ENCODE measurements at regions not wholly inside any gene's neighbourhood (a gene's known extent, or its start where the extent isn't known, plus 50 kb on each side); places are given as distances from the start of the nearest gene placed in this dataset.
"Not testable (repeated sequence)": the region's sequence is repeated elsewhere in the genome, so short reads cannot be mapped to it uniquely, and the experiment has no call there.

DNA sequence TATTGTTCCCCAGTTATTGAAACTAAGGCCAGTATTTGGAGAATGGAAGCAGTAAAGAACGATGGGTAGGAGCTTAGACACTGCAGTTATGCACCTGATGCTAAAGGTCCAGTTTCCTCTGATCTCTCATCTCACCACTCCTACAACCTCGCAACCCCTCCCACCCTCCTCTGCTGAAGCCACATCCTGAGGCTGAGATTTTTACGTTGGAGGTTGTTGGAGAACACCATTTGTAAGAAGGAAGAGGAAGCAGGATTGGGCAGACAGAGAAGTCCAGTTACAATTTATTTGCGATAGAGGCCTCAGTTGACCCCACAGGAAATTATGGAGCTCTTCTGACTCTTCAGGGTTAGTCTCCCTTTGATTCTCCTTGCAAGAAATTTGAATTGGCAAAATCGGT lies 54.3 kb upstream of the NDUFV2 start:
- TF ChIP-seq, protein P1, sequence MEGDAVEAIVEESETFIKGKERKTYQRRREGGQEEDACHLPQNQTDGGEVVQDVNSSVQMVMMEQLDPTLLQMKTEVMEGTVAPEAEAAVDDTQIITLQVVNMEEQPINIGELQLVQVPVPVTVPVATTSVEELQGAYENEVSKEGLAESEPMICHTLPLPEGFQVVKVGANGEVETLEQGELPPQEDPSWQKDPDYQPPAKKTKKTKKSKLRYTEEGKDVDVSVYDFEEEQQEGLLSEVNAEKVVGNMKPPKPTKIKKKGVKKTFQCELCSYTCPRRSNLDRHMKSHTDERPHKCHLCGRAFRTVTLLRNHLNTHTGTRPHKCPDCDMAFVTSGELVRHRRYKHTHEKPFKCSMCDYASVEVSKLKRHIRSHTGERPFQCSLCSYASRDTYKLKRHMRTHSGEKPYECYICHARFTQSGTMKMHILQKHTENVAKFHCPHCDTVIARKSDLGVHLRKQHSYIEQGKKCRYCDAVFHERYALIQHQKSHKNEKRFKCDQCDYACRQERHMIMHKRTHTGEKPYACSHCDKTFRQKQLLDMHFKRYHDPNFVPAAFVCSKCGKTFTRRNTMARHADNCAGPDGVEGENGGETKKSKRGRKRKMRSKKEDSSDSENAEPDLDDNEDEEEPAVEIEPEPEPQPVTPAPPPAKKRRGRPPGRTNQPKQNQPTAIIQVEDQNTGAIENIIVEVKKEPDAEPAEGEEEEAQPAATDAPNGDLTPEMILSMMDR (IDR thresholded peaks at IDR 0.05) = no peak
- no peak for TF ChIP-seq POLR2A (IDR thresholded peaks at IDR 0.05)
- Histone ChIP-seq H3K27me3 (no peaks in the 10 kb centered on the region), H3K9me3 (no peaks in the 10 kb centered on the region), H3K4me1 (no peaks in the 10 kb centered on the region), H3K27ac (no peak overlapping the region), H3K36me3 (no peaks in the 10 kb centered on the region), H3K4me3 (no peak overlapping the region)
- WGBS (ENCODE audit: insufficient coverage, low coverage, low lambda C conversion rate, missing lambda C conversion rate) = 69% methylated on average over 4 of the region's 5 CpGs
- intact Hi-C loops (cut with DNase I) = no loop called here
- no peak for ATAC-seq
- DNase-seq = no peak

DNA sequence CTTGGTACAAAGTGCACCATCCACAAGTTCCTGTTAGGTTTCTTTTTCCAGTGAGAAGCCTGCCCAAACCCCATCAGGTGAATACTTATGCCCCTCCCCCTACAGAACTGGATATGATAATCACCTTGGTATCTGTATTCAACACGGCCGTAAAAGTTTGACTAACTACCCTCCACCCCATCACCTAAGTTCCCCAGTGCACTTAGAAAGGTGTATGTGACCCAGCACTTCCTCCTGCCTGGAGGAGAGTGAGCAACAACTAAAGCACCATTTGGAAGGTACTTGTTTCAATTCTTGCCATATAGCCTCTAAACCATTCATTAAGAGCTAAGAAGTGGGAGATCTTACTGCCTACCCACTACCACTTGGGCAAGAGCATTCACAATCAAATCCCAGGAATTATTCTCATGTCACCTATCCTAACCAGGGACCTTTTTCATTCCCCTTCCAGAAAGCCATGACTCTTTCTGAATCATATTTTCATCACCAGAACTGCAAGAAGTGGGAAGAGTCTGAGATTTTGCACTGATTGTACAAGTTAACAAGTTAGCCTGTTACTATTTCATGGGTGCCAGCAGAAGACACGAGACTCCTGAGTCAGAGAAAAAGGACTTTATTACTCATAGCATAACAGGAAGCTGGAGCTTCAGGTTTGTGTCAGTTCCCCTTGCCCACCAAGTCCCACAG lies 53.5 kb upstream of the NDUFV2 start:
- no peak overlapping the region for H3K4me3 ChIP-seq
- no peak overlapping the region for H3K27ac ChIP-seq
- intact Hi-C loops (cut with DNase I) = no loop called here
- no peaks in the 10 kb centered on the region for H3K36me3 ChIP-seq
- TF ChIP-seq, protein P1 (IDR thresholded peaks at IDR 0.05) = no peak
- no peak for TF ChIP-seq POLR2A (IDR thresholded peaks at IDR 0.05)
- 77% methylated on average over 2 of the region's 3 CpGs for WGBS (ENCODE audit: insufficient coverage, low coverage, low lambda C conversion rate, missing lambda C conversion rate)
- DNase-seq = no peak
- H3K4me1 ChIP-seq = no peaks in the 10 kb centered on the region
- H3K27me3 ChIP-seq = no peaks in the 10 kb centered on the region
- no peaks in the 10 kb centered on the region for H3K9me3 ChIP-seq
- no peak for ATAC-seq

- Histone ChIP-seq H3K9me3 (no peaks in the 10 kb centered on the region), H3K27me3 (no peaks in the 10 kb centered on the region), H3K36me3 (no peaks in the 10 kb centered on the region), H3K4me3 (no peak overlapping the region), H3K27ac (no peak overlapping the region), H3K4me1 (no peaks in the 10 kb centered on the region)
- no peak for DNase-seq
- no peak for ATAC-seq
- intact Hi-C loops (cut with DNase I) = no loop called here
- no peak for TF ChIP-seq POLR2A (IDR thresholded peaks at IDR 0.05)
These were observed 53.0 kb upstream of the NDUFV2 start for GRCh38 chr18:9049495-9049809.

GRCh38 chr18:9050628-9051284 lies 51.7 kb upstream of the NDUFV2 start:
- H3K4me3 ChIP-seq, H3K36me3 ChIP-seq, DNase-seq, H3K27me3 ChIP-seq, ATAC-seq, H3K27ac ChIP-seq, H3K4me1 ChIP-seq, H3K9me3 ChIP-seq: not testable (repeated sequence)
- intact Hi-C loops (cut with DNase I) = loop anchor here in 1 of 2 donors (10.0 kb wide), 1 partner anchor 56 kb away; no protein-coding TSS in a partner anchor
- WGBS (ENCODE audit: insufficient coverage, low coverage, low lambda C conversion rate, missing lambda C conversion rate) = no CpG with 5 or more reads among the region's 1 CpG
